Endothelial cell of umbilical vein (primary cell): ENCODE measurements at regions not wholly inside any gene's neighbourhood (a gene's known extent, or its start where the extent isn't known, plus 50 kb on each side); places are given as distances from the start of the nearest gene placed in this dataset.

Experiments
- BruUV-seq: library from RNA; stranded (reverse); fragments of 400-500 nt; replicated peaks from 2 replicates; lab custom pipeline; 2021; lab: Mats Ljungman, UMichigan
- CTCF ChIA-PET: fragments of 300-600, 350-600 bp; sonication (Branson Sonifier 250); formaldehyde crosslinking; loops from one replicate; lab custom pipeline; 2021; ENCODE audit warnings: antibody characterized with exemption, inconsistent platforms; lab: Charles Lee
- POLR2A ChIA-PET: fragments of 300-600, 350-600 bp; sonication (Branson Sonifier 250); formaldehyde crosslinking; loops from one replicate; lab custom pipeline; 2021; ENCODE audit warnings: antibody characterized with exemption, inconsistent platforms; lab: Charles Lee
- DNase-seq: peaks from one replicate; pipeline ENCODE4 v3.0.0-alpha.2; 2011; ENCODE audit warnings: low read depth, low spot score
- FAIRE-seq: peaks from 2 replicates; lab custom pipeline; 2011; peaks lifted over from hg19 to GRCh38; lab: Jason Lieb, UNC
- H2AFZ ChIP-seq: 2 replicates; pipeline ENCODE4 v1.6.0; 2012; ENCODE audit warnings: low read depth, low read length, control low read depth, inconsistent platforms
- H3K27ac ChIP-seq: 2 replicates; pipeline ENCODE4 v1.5.1; 2011; ENCODE audit warnings: low read depth, mild to moderate bottlenecking, control low read depth, low read length, moderate library complexity; ENCODE audit not compliant: insufficient read depth
- H3K27me3 ChIP-seq, 2 experiments: 2 replicates each; pipeline versions ENCODE4 v1.6.0 to v1.6.1; 2011; ENCODE audit warnings: low read length in 2 of 2, mixed read lengths in 1 of 2; ENCODE audit not compliant: control insufficient read depth in 2 of 2, insufficient read depth in 2 of 2
- H3K36me3 ChIP-seq, 2 experiments: 2 replicates in 1 of 2; 3 replicates in 1 of 2; pipeline ENCODE4 v1.5.1; 2011; ENCODE audit warnings: low read length in 2 of 2, mild to moderate bottlenecking in 1 of 2, moderate library complexity in 1 of 2; ENCODE audit not compliant: control insufficient read depth in 2 of 2, insufficient read depth in 2 of 2; ENCODE audit errors: extremely low read depth in 1 of 2
- H3K4me1 ChIP-seq: 3 replicates; pipeline ENCODE4 v1.5.1; 2011; ENCODE audit warnings: mild to moderate bottlenecking, low read length; ENCODE audit not compliant: control insufficient read depth, insufficient read depth; ENCODE audit errors: extremely low read depth
- H3K4me2 ChIP-seq: 2 replicates; pipeline ENCODE4 v1.6.1; 2011; ENCODE audit warnings: low read length, control low read depth, mixed read lengths; ENCODE audit not compliant: insufficient read depth
- H3K4me3 ChIP-seq, 3 experiments: fragments of 200-600 bp in 1 of 3; sonication (generic), shearing (Covaris generic) in 1 of 3; replicated peaks in 1 of 3; 2 replicates each; pipeline ENCODE4 v1.5.1; 2011 to 2016; ENCODE audit warnings: control low read depth in 3 of 3, low read length in 3 of 3, mild to moderate bottlenecking in 2 of 3, inconsistent platforms in 1 of 3, low read depth in 1 of 3, moderate library complexity in 1 of 3; ENCODE audit not compliant: insufficient read depth in 1 of 3
- H3K79me2 ChIP-seq: 2 replicates; pipeline ENCODE4 v1.6.0; 2012; ENCODE audit warnings: low read length, inconsistent platforms; ENCODE audit not compliant: control insufficient read depth, insufficient read depth
- H3K9ac ChIP-seq: replicated peaks from 2 replicates; pipeline ENCODE3; 2011; ENCODE audit warnings: low read length, control low read depth; ENCODE audit not compliant: insufficient read depth; ENCODE audit errors: extremely low read depth
- H3K9me1 ChIP-seq: replicated peaks from 3 replicates; pipeline ENCODE4 v1.6.0; 2011; ENCODE audit warnings: mild to moderate bottlenecking, low read length; ENCODE audit not compliant: control insufficient read depth, insufficient read depth; ENCODE audit errors: extremely low read depth
- H3K9me3 ChIP-seq: replicated peaks from 2 replicates; pipeline ENCODE4 v1.5.1; 2012; ENCODE audit warnings: low read length, inconsistent platforms; ENCODE audit not compliant: control insufficient read depth, insufficient read depth
- H4K20me1 ChIP-seq: replicated peaks from 2 replicates; pipeline ENCODE3; 2011; ENCODE audit warnings: mild to moderate bottlenecking, low read length; ENCODE audit not compliant: control insufficient read depth, insufficient read depth; ENCODE audit errors: extremely low read depth
- EZH2 ChIP-seq: IDR thresholded peaks from 2 replicates; pipeline ENCODE4 v1.6.1; 2012; ENCODE audit warnings: borderline replicate concordance, low read depth, mild to moderate bottlenecking, moderate library complexity, low read length, inconsistent platforms; ENCODE audit not compliant: severe bottlenecking
- FOS ChIP-seq: IDR thresholded peaks from 2 replicates; pipeline ENCODE4 v1.6.1; 2011; ENCODE audit warnings: mild to moderate bottlenecking, low read length, moderate library complexity, borderline replicate concordance; ENCODE audit not compliant: insufficient read depth
- GATA2 ChIP-seq: IDR thresholded peaks from 2 replicates; pipeline ENCODE4 v1.7.0; 2011; ENCODE audit warnings: low read depth, mild to moderate bottlenecking, moderate library complexity, mixed read lengths, low read length; ENCODE audit not compliant: insufficient read length, insufficient read depth
- JUN ChIP-seq: IDR thresholded peaks from 2 replicates; pipeline ENCODE4 v1.6.1; 2011; ENCODE audit warnings: borderline replicate concordance, low read depth; ENCODE audit not compliant: insufficient read length, insufficient read depth
- MYC ChIP-seq: IDR thresholded peaks from one replicate; pipeline ENCODE4 v1.6.1; 2011; ENCODE audit warnings: mild to moderate bottlenecking, low read depth, low read length
- POLR2A ChIP-seq: IDR thresholded peaks from 2 replicates; pipeline ENCODE4 v1.6.1; 2012; ENCODE audit warnings: low read depth, mild to moderate bottlenecking, control low read depth, low read length
- POLR2AphosphoS5 ChIP-seq: IDR thresholded peaks from 2 replicates; pipeline ENCODE4 v1.6.1; 2012; ENCODE audit warnings: low read depth, mild to moderate bottlenecking, control low read depth, low read length, moderate library complexity; ENCODE audit not compliant: insufficient read depth
- dilution Hi-C: fragments of 300-500 bp; cut with MboI; formaldehyde crosslinking; loops from one replicate; pipeline ENCODE4 v1.15.0; 2019; ENCODE audit warnings: low sequenced_read_pairs; ENCODE audit not compliant: extremely low pct_ligation_motif_present
- intact Hi-C: fragments of 100-400 bp; cut with micrococcal nuclease; formaldehyde crosslinking; loops from one replicate; pipeline ENCODE4 v1.10.0; 2022
- TF ChIP-seq, protein P1 (sequence below), 2 donors: IDR thresholded peaks; 1 replicate in 1 of 2; 2 replicates in 1 of 2; pipeline ENCODE4 v1.5.1; 2011; ENCODE audit warnings: low read length in 2 of 2, mild to moderate bottlenecking in 2 of 2, moderate library complexity in 2 of 2, control low read depth in 1 of 2, inconsistent platforms in 1 of 2, low read depth in 1 of 2; ENCODE audit not compliant: insufficient read depth in 1 of 2; ENCODE audit errors: extremely low read depth in 1 of 2
- TF ChIP-seq, protein P2 (sequence below): IDR thresholded peaks from 2 replicates; pipeline ENCODE4 v1.6.1; 2011; ENCODE audit not compliant: insufficient read depth, insufficient read length

DNA sequence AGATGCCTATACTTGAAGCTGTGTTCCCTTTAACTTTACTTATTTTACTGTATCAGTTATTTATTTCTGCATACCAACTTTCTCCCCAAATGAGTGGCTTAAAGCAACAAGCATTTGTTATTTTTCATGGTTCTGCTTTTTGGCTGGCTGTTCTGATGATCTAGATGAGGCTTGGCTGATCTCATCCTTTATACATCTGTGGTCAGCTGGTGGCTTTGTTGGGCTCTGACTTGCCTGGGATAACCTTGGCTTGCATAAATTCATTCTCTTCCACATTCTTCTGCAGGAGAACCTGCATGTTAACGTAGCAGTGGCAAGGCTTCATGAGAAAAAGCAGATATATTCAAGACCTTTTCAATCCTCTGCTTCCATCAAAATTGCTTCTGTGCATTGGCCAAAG is 1317.6 kb downstream of the ADGRL3 start:
- no peaks in the 10 kb centered on the region for H4K20me1 ChIP-seq
- H3K27ac ChIP-seq, result no peak overlapping the region
- H2AFZ ChIP-seq, result no peak overlapping the region
- no peak overlapping the region for H3K9ac ChIP-seq
- dilution Hi-C loops, result no loop called here
- no peaks in the 10 kb centered on the region for H3K9me1 ChIP-seq
- ChIA-PET CTCF (no interaction called here), POLR2A (no interaction called here)
- no peaks in the 10 kb centered on the region for H3K36me3 ChIP-seq
- no peak overlapping the region for H3K4me3 ChIP-seq
- no peaks in the 10 kb centered on the region for H3K27me3 ChIP-seq
- no peaks in the 10 kb centered on the region for H3K79me2 ChIP-seq
- DNase-seq (no peak), FAIRE-seq (no peak)
- no peaks in the 10 kb centered on the region for H3K4me1 ChIP-seq
- H3K9me3 ChIP-seq, result peaks cover 5% of the 10 kb centered on the region
- intact Hi-C loops, result no loop called here
- no peak for TF ChIP-seq POLR2AphosphoS5
- TF ChIP-seq JUN, result no peak
- no peak for TF ChIP-seq POLR2A
- no peak for TF ChIP-seq FOS
- TF ChIP-seq GATA2, result no peak
- TF ChIP-seq EZH2, result no peak
- no peak for TF ChIP-seq MYC
- TF ChIP-seq, protein P1, sequence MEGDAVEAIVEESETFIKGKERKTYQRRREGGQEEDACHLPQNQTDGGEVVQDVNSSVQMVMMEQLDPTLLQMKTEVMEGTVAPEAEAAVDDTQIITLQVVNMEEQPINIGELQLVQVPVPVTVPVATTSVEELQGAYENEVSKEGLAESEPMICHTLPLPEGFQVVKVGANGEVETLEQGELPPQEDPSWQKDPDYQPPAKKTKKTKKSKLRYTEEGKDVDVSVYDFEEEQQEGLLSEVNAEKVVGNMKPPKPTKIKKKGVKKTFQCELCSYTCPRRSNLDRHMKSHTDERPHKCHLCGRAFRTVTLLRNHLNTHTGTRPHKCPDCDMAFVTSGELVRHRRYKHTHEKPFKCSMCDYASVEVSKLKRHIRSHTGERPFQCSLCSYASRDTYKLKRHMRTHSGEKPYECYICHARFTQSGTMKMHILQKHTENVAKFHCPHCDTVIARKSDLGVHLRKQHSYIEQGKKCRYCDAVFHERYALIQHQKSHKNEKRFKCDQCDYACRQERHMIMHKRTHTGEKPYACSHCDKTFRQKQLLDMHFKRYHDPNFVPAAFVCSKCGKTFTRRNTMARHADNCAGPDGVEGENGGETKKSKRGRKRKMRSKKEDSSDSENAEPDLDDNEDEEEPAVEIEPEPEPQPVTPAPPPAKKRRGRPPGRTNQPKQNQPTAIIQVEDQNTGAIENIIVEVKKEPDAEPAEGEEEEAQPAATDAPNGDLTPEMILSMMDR (IDR thresholded peaks at IDR 0.05; ENCODE audit: extremely low read depth in 1 of 2, insufficient read depth in 1 of 2, low read depth in 1 of 2, low read length in 2 of 2), result no peak
- TF ChIP-seq, protein P2, sequence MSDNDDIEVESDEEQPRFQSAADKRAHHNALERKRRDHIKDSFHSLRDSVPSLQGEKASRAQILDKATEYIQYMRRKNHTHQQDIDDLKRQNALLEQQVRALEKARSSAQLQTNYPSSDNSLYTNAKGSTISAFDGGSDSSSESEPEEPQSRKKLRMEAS, result no peak
- BruUV-seq, result no TSS peak
- no peak overlapping the region for H3K4me2 ChIP-seq
